ENCODE measurements at regions not wholly inside any gene's neighbourhood (a gene's known extent, or its start where the extent isn't known, plus 50 kb on each side); places are given as distances from the start of the nearest gene placed in this dataset.

- DNase-seq (ENCODE audit: low read depth) = no peak
These were observed 71.6 kb upstream of the RGS18 start for GRCh38 chr1:192086644-192087043.

DNA sequence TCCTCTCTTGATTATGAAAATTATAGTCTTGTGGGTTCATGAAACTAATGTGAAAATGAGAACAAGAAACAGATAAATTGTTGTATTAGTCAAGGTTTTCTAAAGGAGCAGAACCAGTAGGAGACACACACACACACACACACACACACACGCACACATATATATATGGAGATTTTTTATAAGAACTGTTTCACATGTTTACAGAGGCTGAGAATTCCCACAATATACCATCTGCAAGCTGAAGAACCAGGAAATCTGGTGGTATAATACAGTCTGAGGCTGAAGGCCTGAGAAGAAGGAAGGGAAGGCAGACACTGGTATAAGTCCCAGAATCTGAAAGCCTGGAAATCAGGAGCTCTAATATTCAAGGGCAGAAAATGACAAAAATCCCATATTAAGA lies 70.9 kb upstream of the RGS18 start:
- DNase-seq (ENCODE audit: low read depth) = no peak

DNA sequence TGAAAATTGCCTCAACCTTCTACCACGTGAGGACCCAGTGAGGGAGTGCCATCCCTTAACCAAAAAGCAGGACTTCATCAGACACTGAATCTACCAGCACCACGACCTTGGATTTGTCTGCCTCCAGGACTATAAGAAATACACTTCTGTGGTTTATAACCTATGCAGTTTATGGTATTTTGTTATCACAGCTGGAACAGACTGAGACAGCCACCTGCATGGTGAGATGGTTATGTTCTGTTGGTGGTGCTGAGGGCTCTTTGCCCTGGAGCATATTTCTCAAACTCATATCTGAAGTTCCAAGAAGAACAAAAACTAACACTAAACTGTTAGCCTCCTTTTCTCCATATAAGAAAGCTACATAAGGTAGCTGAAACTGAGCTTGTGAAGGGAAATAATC lies 69.8 kb upstream of the RGS18 start:
- DNase-seq (ENCODE audit: low read depth) = no peak

DNA sequence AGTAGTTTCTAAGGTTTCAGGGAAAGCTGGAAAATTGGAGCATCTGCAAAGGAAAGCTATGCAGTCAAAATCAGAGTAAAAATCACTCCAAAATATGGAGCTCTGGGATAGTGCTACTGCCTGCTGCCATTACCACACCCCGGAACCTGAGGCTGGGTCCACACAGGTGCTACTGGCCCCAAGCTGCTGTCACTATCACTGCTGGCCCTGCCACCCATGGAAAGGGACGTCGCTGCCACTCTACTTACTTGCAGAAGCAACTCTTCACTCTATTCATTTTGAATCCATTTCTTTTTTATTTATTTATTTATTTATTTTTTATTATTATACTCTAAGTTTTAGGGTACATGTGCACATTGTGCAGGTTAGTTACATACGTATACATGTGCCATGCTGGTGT lies 60.3 kb upstream of the RGS18 start:
- DNase-seq (ENCODE audit: low read depth) = no peak

GRCh38 chr1:192099328-192099727 lies 58.9 kb upstream of the RGS18 start:
- DNase-seq (ENCODE audit: low read depth) = no peak

GRCh38 chr1:192100686-192101468 lies 57.4 kb upstream of the RGS18 start:
- no peak for DNase-seq (ENCODE audit: low read depth)

DNA sequence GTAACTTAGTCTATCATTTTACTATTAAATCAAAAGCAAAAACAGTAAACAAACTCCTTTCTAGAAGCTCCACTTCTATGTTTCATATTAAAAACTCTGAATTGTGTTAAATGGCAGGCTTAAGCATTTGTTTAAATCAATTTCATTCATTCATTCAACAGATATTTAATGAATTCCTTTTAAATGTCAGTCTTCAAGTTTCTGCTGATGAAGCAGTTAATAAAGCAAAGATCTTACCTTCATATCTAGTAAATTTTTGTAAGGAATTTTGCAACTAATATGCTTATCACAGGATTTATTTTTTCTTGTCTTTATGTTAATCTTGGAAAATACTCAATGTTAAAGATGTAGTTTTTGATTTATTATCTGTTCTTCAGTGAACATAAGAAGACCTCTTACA lies 54.1 kb upstream of the RGS18 start:
- DNase-seq (ENCODE audit: low read depth) = no peak

GRCh38 chr1:192104852-192105251 lies 53.4 kb upstream of the RGS18 start:
- no peak for DNase-seq (ENCODE audit: low read depth)

- DNase-seq (ENCODE audit: low read depth) = no peak
These were observed 50.1 kb upstream of the RGS18 start for GRCh38 chr1:192108161-192108560.

Data from Daoy (cell line).